AG09309 (cell line): ENCODE measurements at regions not wholly inside any gene's neighbourhood (a gene's known extent, or its start where the extent isn't known, plus 50 kb on each side); places are given as distances from the start of the nearest gene placed in this dataset.

Source experiments
- DNase-seq: peaks from one replicate; pipeline ENCODE4 v3.0.0-alpha.2; 2010; ENCODE audit warnings: low read depth
- H3K4me3 ChIP-seq: 2 replicates; pipeline ENCODE4 v1.5.1; 2011; ENCODE audit warnings: mild to moderate bottlenecking, low read depth, low read length, moderate library complexity; ENCODE audit not compliant: control insufficient read depth
- TF ChIP-seq, protein P1 (sequence below): IDR thresholded peaks from 2 replicates; pipeline ENCODE4 v1.5.1; 2011; ENCODE audit warnings: mild to moderate bottlenecking, low read depth, low read length, inconsistent platforms; ENCODE audit not compliant: insufficient read depth, control insufficient read depth; ENCODE audit errors: missing control alignments

DNA sequence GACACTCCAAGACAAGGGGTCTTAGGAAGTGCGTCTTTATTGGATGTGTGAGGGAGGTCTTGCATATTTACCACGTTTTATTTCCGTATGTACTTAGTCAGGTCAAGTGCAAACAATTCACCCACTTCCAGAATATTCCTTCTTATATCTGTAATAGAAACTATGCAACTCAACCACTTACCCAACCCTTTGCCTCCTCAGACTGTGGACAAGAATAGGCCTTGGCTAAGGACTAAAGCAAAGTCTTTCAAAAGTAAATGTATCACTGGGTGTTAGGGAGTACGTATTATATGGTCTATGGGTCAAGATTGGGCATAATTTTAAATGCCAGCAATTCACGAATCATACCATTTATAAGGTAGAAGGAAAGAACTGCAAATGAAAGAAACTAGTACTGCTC, 484.8 kb downstream of the MBD2 start:
- no peak for DNase-seq
- TF ChIP-seq, protein P1, sequence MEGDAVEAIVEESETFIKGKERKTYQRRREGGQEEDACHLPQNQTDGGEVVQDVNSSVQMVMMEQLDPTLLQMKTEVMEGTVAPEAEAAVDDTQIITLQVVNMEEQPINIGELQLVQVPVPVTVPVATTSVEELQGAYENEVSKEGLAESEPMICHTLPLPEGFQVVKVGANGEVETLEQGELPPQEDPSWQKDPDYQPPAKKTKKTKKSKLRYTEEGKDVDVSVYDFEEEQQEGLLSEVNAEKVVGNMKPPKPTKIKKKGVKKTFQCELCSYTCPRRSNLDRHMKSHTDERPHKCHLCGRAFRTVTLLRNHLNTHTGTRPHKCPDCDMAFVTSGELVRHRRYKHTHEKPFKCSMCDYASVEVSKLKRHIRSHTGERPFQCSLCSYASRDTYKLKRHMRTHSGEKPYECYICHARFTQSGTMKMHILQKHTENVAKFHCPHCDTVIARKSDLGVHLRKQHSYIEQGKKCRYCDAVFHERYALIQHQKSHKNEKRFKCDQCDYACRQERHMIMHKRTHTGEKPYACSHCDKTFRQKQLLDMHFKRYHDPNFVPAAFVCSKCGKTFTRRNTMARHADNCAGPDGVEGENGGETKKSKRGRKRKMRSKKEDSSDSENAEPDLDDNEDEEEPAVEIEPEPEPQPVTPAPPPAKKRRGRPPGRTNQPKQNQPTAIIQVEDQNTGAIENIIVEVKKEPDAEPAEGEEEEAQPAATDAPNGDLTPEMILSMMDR: no peak
- H3K4me3 ChIP-seq: no peak overlapping the region

DNA sequence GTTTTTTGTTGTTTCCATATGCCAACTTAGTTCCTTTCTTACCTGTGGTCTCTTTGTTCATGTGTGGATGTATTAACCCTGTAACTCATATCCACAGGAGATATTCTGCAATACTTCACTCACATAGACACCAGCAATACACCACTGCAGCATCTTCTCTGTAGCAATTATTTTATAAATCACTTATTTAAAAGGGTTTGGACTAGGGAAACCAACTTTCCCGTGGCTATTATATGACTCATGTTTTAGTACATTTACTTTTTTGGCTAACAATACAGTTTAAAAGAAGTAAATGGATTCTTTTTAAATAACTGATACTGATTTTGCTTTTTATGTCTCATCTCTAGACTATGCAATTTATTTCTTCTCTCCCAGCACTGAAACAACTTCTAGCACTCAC, 488.9 kb downstream of the MBD2 start:
- no peak overlapping the region for H3K4me3 ChIP-seq
- TF ChIP-seq, protein P1: no peak
- DNase-seq: no peak

DNA sequence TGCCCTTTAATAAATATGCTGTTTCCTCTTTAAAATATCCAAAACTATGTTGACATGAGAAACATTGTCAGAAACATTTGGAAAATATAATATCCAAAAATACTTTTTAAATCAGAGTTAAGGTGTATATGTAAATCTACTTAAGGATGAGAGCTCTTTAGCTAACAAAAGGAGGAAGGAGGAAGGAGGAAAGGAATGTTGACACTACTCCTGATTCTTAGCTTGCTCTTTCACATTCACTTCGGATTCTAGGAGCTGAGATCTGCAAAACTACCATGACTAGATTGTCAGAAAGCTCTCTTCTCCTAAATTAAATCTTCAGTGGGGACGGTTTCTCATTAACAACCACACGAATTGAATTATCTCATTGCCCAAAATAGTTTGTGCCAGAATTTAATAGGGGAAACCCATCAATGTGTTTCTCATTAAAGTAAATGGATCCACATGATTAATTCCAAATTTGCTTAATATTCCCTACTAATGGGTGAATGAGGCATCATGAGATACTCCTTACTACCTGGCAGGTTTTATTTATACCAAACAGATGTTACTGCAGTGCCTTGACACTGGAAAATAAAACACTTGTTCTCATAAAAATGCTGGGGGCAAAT, 509.1 kb downstream of the MBD2 start:
- TF ChIP-seq, protein P1: no peak
- no peak for DNase-seq
- H3K4me3 ChIP-seq: no peak overlapping the region

DNA sequence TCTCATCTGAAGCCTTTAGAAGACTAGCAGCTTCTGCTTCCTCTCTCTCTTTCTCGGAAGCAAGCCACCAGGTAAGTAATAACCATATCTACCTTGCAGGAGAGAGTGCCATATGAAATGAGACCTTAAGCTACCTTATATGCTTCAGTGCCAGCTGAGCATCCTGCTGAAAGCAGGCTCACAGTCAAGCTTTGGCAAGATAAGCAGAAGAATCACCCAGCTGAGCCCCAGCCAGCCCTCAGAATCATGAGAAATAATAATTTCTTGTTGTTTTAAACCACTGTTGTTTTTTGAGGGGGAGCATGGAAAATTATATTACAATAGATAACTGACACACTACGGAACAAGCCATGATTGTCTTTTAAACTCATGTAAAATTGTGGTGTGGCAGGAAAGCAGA, 514.4 kb downstream of the MBD2 start:
- TF ChIP-seq, protein P1: no peak
- no peak overlapping the region for H3K4me3 ChIP-seq
- DNase-seq: no peak

DNA sequence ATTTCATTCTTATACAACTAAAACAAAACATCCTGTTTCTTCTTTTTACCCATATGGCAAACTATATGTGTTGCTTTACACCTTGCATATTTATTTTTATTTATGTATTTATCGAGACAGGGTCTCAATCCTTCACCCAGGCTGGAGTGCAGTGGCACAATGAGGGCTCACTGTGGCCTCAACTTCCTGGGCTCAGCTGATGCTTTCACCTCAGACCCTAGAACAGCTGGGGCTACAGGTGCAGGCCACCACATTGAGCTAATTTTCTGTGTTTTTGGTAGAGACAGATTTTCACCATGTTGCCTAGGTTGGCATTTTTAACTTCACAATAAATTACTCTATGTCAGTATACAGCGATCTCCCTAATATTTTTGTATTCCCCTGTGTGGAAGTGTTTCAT, 522.0 kb downstream of the MBD2 start:
- TF ChIP-seq, protein P1: no peak
- H3K4me3 ChIP-seq: no peak overlapping the region
- no peak for DNase-seq

DNA sequence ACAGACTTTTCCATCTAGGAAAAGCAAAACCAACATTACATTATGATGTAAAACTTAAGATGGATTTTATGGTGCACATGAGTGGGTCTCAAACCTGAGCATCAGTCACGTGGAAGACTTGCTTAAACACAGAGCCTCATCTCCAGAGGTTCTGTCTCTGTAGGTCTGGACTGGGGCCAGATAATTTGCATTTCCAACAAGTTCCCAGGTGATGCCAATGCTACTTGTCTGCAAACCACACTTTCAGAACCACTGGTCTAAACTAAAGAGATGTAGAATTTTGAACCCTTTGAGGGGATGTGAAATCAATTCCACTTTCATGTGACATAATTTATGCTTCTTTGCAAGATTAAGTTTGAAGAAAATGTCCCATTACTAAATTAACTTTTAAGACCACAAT, 522.8 kb downstream of the MBD2 start:
- TF ChIP-seq, protein P1: no peak
- H3K4me3 ChIP-seq: no peak overlapping the region
- no peak for DNase-seq

DNA sequence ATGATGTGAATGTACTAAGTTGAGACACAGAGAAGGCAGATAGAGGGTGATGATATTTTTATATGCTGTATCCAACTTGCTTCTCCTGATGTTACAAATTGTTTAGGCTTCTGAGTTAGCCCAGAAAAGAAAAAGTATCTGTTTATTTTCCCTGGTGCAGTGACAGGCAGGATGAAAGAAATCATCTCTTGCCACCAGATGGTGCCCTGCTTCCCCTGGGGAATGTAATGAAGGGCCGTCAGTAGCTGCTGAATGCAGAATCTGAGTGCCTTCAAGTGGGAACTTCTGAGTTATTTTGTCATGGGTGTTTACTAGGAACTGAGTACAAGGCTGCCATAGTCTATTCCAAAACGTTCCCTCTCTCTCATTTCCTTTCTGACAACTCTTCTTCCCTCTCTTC, 525.6 kb downstream of the MBD2 start:
- DNase-seq: no peak
- no peak overlapping the region for H3K4me3 ChIP-seq
- TF ChIP-seq, protein P1: peak; percentile 37
